Right lobe of liver (tissue), 4 donors: ENCODE measurements at regions not wholly inside any gene's neighbourhood (a gene's known extent, or its start where the extent isn't known, plus 50 kb on each side); places are given as distances from the start of the nearest gene placed in this dataset.

Experiments used
- POLR2A ChIP-seq: fragments of 450-650 bp; IDR thresholded peaks from one replicate; pipeline ENCODE4 v1.6.1; 2017; ENCODE audit warnings: antibody characterized with exemption, mild to moderate bottlenecking
- TF ChIP-seq, protein P1 (sequence below), 4 donors: fragments of 200-600 bp in 3 of 4; fragments of 450-650 bp in 1 of 4; IDR thresholded peaks; one replicate each; pipeline versions ENCODE4 v1.5.1 to v1.8.0; 2016 to 2022; ENCODE audit warnings: antibody characterized with exemption in 4 of 4, mild to moderate bottlenecking in 2 of 4
- donor health status: DM: no; HTN: no; CAD: no.
- donor health status: DM: no; HTN: no; CAD: no.
- donor health status: DM: no; HTN: yes; CAD: no.

- TF ChIP-seq, protein P1, sequence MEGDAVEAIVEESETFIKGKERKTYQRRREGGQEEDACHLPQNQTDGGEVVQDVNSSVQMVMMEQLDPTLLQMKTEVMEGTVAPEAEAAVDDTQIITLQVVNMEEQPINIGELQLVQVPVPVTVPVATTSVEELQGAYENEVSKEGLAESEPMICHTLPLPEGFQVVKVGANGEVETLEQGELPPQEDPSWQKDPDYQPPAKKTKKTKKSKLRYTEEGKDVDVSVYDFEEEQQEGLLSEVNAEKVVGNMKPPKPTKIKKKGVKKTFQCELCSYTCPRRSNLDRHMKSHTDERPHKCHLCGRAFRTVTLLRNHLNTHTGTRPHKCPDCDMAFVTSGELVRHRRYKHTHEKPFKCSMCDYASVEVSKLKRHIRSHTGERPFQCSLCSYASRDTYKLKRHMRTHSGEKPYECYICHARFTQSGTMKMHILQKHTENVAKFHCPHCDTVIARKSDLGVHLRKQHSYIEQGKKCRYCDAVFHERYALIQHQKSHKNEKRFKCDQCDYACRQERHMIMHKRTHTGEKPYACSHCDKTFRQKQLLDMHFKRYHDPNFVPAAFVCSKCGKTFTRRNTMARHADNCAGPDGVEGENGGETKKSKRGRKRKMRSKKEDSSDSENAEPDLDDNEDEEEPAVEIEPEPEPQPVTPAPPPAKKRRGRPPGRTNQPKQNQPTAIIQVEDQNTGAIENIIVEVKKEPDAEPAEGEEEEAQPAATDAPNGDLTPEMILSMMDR (IDR thresholded peaks at IDR 0.05), result no peak
- no peak for TF ChIP-seq POLR2A
These were observed 65.7 kb upstream of the DUSP22 start for GRCh38 chr6:226516-227073.
